ENCODE measurements at regions not wholly inside any gene's neighbourhood (a gene's known extent, or its start where the extent isn't known, plus 50 kb on each side); places are given as distances from the start of the nearest gene placed in this dataset.

- Histone ChIP-seq H3K27me3 (ENCODE audit: insufficient read depth, poor library complexity, severe bottlenecking) (no peaks in the 10 kb centered on the region), H3K4me3 (ENCODE audit: severe bottlenecking) (no peak overlapping the region), H3K27ac (ENCODE audit: poor library complexity, severe bottlenecking) (no peak overlapping the region), H3K36me3 (ENCODE audit: low read depth) (no peaks in the 10 kb centered on the region), H3K9me3 (ENCODE audit: severe bottlenecking) (peaks cover 2% of the 10 kb centered on the region), H3K4me1 (ENCODE audit: insufficient read depth, poor library complexity, severe bottlenecking) (no peaks in the 10 kb centered on the region)
- DNase-seq (ENCODE audit: low spot score) (no peak), ATAC-seq (ENCODE audit: low read depth) (no peak)
- TF ChIP-seq CTCF (IDR thresholded peaks at IDR 0.05; ENCODE audit: poor library complexity, severe bottlenecking): no peak
Observed at GRCh38 chr22:33971561-33971961, 51.3 kb upstream of the LARGE1 start.

GRCh38 chr22:33975841-33976240 lies 55.6 kb upstream of the LARGE1 start:
- H3K4me1 ChIP-seq (ENCODE audit: insufficient read depth, poor library complexity, severe bottlenecking): no peaks in the 10 kb centered on the region
- H3K9me3 ChIP-seq (ENCODE audit: severe bottlenecking): peaks cover 2% of the 10 kb centered on the region
- ATAC-seq (ENCODE audit: low read depth): no peak
- TF ChIP-seq CTCF (IDR thresholded peaks at IDR 0.05; ENCODE audit: poor library complexity, severe bottlenecking): no peak
- H3K27ac ChIP-seq (ENCODE audit: poor library complexity, severe bottlenecking): no peak overlapping the region
- H3K4me3 ChIP-seq (ENCODE audit: severe bottlenecking): no peak overlapping the region
- no peak for DNase-seq (ENCODE audit: low spot score)
- H3K27me3 ChIP-seq (ENCODE audit: insufficient read depth, poor library complexity, severe bottlenecking): no peaks in the 10 kb centered on the region
- H3K36me3 ChIP-seq (ENCODE audit: low read depth): no peaks in the 10 kb centered on the region

- no peak overlapping the region for H3K27ac ChIP-seq (ENCODE audit: poor library complexity, severe bottlenecking)
- no peaks in the 10 kb centered on the region for H3K27me3 ChIP-seq (ENCODE audit: insufficient read depth, poor library complexity, severe bottlenecking)
- no peak overlapping the region for H3K4me3 ChIP-seq (ENCODE audit: severe bottlenecking)
- H3K4me1 ChIP-seq (ENCODE audit: insufficient read depth, poor library complexity, severe bottlenecking): no peaks in the 10 kb centered on the region
- H3K36me3 ChIP-seq (ENCODE audit: low read depth): no peaks in the 10 kb centered on the region
- no peaks in the 10 kb centered on the region for H3K9me3 ChIP-seq (ENCODE audit: severe bottlenecking)
- TF ChIP-seq CTCF (IDR thresholded peaks at IDR 0.05; ENCODE audit: poor library complexity, severe bottlenecking): no peak
- DNase-seq (ENCODE audit: low spot score) (no peak), ATAC-seq (ENCODE audit: low read depth) (no peak)
Observed at GRCh38 chr22:33983558-33983957, 63.3 kb upstream of the LARGE1 start.

GRCh38 chr22:33984211-33984610 lies 63.9 kb upstream of the LARGE1 start:
- TF ChIP-seq CTCF (IDR thresholded peaks at IDR 0.05; ENCODE audit: poor library complexity, severe bottlenecking): no peak
- no peaks in the 10 kb centered on the region for H3K9me3 ChIP-seq (ENCODE audit: severe bottlenecking)
- H3K27ac ChIP-seq (ENCODE audit: poor library complexity, severe bottlenecking): no peak overlapping the region
- H3K27me3 ChIP-seq (ENCODE audit: insufficient read depth, poor library complexity, severe bottlenecking): no peaks in the 10 kb centered on the region
- ATAC-seq (ENCODE audit: low read depth) (no peak), DNase-seq (ENCODE audit: low spot score) (no peak)
- H3K36me3 ChIP-seq (ENCODE audit: low read depth): no peaks in the 10 kb centered on the region
- no peak overlapping the region for H3K4me3 ChIP-seq (ENCODE audit: severe bottlenecking)
- H3K4me1 ChIP-seq (ENCODE audit: insufficient read depth, poor library complexity, severe bottlenecking): no peaks in the 10 kb centered on the region

GRCh38 chr22:33984656-33985285 lies 64.5 kb upstream of the LARGE1 start:
- DNase-seq (ENCODE audit: low spot score): no peak

More at GRCh38 chr22:33984656-33985285, 64.5 kb upstream of the LARGE1 start:
- Histone ChIP-seq H3K9me3 (ENCODE audit: severe bottlenecking) (no peaks in the 10 kb centered on the region), H3K4me3 (ENCODE audit: severe bottlenecking) (no peak overlapping the region), H3K27me3 (ENCODE audit: insufficient read depth, poor library complexity, severe bottlenecking) (no peaks in the 10 kb centered on the region), H3K4me1 (ENCODE audit: insufficient read depth, poor library complexity, severe bottlenecking) (no peaks in the 10 kb centered on the region), H3K36me3 (ENCODE audit: low read depth) (no peaks in the 10 kb centered on the region), H3K27ac (ENCODE audit: poor library complexity, severe bottlenecking) (no peak overlapping the region)
- no peak for TF ChIP-seq CTCF (IDR thresholded peaks at IDR 0.05; ENCODE audit: poor library complexity, severe bottlenecking)
- no peak for ATAC-seq (ENCODE audit: low read depth)
